AG09319 (cell line): ENCODE measurements at regions not wholly inside any gene's neighbourhood (a gene's known extent, or its start where the extent isn't known, plus 50 kb on each side); places are given as distances from the start of the nearest gene placed in this dataset.
"Not testable (repeated sequence)": the region's sequence is repeated elsewhere in the genome, so short reads cannot be mapped to it uniquely, and the experiment has no call there.

Experiments used
- DNase-seq: peaks from one replicate; pipeline ENCODE4 v3.0.0-alpha.2; 2010; ENCODE audit warnings: low read depth; ENCODE audit errors: extremely low read depth
- TF ChIP-seq, protein P1 (sequence below): IDR thresholded peaks from 2 replicates; pipeline ENCODE4 v1.5.1; 2011; ENCODE audit warnings: low read depth, mild to moderate bottlenecking, inconsistent platforms, low read length, moderate library complexity

DNA sequence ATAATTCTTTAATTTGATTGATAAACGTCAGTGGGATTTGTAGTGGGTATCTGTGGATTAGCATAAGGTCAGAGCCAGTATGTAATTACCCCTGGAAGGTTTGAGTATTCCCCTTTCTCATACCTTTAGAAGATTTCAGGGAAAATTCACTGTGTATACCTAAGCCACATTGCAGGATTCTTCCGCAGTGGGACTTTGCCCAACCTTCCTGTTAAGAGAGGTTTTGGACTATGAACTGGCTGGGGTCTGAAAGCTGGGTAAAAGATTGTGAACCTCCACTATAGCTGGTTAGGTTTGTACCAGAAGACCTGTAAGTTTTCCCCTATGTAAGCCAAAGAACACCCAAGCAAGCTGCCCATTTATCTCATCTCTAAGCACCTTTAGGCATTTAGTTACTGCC, 150.2 kb downstream of the TTC6 start:
- DNase-seq, result no peak
- TF ChIP-seq, protein P1, sequence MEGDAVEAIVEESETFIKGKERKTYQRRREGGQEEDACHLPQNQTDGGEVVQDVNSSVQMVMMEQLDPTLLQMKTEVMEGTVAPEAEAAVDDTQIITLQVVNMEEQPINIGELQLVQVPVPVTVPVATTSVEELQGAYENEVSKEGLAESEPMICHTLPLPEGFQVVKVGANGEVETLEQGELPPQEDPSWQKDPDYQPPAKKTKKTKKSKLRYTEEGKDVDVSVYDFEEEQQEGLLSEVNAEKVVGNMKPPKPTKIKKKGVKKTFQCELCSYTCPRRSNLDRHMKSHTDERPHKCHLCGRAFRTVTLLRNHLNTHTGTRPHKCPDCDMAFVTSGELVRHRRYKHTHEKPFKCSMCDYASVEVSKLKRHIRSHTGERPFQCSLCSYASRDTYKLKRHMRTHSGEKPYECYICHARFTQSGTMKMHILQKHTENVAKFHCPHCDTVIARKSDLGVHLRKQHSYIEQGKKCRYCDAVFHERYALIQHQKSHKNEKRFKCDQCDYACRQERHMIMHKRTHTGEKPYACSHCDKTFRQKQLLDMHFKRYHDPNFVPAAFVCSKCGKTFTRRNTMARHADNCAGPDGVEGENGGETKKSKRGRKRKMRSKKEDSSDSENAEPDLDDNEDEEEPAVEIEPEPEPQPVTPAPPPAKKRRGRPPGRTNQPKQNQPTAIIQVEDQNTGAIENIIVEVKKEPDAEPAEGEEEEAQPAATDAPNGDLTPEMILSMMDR, result no peak

DNA sequence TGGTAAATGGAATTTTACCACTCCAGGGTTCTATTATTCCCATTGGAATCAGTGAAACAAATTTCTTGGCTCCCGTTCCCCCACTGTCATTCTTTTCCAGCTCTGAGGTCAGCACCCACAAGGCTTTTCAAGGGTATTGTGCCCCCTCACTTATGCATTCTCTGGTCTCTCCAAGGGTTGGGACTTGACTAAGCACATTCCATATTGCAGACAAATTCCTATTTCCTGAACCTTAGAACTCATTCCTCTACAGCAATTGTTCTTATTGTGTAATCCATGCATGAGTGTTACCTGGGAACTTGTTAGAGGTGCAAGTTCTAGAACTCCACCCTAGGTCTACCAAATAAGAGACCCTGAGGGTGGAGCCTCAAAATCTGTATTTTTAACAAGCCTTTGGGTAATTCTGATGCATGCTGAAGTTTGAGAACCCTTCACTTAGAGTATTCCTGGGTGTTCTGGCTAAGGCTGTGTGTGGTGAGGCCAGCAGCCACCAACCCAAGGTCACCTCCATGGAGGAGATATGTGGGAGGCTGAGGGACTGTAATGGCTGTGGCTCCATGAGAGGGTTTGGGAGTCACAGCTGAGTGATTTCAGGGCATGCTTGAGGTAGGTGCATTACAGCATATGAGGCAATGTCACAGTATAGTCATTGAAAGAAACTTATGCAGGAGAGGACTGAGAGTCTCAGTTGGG, 150.9 kb downstream of the TTC6 start:
- TF ChIP-seq, protein P1, result no peak
- DNase-seq, result no peak

DNA sequence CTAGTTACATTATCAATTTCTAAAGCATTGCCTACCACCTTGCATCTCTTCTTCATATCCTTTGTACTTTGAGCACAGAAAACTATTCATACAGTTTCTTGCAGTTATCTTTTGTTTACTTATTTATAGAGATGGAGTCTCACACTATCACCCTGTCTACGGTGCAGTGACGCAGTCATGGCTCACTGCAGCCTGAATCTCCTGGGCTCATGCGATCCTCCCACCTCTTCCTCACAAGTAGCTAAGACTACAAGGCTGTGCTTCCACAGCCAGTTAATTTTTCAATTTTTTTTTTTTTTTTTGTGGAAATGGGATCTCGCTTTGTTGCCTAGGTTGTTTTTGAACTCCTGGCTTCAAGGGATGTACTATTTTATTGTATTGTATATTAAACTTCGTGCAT, 158.0 kb downstream of the TTC6 start:
- TF ChIP-seq, protein P1, result no peak

DNA sequence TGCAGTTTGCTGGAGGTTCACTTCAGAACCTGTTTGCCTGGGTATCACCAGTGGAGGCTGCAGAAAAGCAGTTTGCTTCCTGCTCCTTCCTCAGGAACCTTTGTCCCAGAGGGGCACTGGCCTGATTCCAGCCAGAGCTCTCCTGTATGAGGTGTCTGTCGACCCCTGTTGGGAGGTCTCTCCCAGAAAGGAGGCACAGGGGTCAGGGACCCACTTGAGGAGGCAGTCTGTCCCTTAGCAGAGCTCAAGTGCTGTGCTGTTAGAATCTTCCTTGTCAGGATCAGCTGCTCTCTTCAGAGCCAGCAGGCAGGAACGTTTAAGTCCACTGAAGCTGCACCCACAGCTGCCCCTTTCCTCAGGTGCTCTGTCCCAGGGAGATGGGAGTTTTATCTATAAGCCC, 164.8 kb downstream of the TTC6 start:
- DNase-seq, result not testable (repeated sequence)

More for the DNA sequence above, 158.0 kb downstream of the TTC6 start:
- DNase-seq, result no peak

DNA sequence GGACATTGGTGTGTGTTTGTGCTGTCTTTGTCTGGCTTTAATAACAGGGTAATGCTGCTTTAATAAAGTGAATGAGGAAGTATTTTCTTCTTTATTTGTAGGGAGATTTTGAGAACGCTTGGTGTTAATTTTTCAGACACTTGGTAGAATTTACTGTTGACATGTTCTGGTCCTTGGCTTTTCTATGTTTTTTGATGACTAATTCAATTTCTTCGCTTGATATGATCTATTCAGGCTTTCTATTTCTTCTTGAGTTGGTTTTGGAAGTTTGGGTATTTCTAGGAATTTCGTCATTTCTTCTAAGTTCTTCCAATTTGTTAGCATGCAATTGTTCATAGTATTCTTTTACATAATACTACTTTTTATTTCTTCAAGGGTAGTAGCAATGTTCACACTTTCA, 167.8 kb downstream of the TTC6 start:
- no peak for DNase-seq
- TF ChIP-seq, protein P1, result no peak

DNA sequence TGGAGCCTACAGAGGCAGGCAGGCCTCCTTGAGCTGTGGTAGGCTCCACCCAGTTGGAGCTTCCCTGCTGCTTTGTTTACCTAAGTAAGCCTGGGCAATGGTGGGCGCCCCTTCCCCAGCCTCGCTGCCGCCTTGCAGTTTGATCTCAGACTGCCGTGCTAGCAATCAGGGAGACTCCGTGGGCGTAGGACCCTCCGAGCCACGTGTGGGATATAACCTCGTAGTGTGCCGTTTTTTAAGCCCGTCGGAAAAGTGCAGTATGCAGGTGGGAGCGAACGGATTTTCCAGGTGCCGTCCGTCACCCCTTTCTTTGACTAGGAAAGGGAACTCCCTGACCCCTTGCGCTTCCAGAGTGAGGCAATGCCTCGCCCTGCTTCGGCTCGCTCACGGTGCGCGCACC, 176.9 kb downstream of the TTC6 start:
- not testable (repeated sequence) for DNase-seq

DNA sequence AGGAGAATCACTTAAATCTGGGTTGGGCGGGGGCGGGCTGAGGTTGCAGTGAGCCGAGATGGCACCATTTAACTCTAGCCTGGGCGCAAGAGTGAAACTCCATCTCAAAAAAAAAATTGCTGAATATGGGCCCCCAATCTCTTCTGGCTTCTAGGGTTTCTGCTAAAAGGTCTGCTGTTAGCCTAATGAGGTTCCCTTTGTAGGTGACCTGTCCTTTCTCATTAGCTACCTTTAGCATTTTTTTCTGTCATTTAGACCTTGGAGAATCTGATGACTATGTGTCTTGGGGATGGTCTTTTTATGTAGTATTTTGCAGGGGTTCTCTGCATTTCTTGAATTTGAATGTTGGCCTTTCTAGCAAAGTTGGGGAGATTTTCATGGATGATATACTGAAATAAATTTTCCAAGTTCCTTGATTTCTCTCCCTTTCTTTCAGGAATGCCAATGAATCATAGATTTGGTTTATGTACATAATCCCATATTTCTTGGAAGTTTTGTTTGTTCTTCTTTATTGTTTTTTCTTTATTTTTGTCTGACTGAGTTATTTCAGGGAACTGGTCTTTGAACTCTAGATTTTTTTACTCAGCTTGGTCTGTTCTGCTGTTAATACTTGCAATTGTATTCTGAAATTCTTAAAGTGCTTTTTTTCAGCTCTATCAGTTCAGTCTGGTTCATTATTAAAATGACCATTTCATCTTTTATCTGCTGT, 181.5 kb downstream of the TTC6 start:
- TF ChIP-seq, protein P1, result no peak
- DNase-seq, result no peak

DNA sequence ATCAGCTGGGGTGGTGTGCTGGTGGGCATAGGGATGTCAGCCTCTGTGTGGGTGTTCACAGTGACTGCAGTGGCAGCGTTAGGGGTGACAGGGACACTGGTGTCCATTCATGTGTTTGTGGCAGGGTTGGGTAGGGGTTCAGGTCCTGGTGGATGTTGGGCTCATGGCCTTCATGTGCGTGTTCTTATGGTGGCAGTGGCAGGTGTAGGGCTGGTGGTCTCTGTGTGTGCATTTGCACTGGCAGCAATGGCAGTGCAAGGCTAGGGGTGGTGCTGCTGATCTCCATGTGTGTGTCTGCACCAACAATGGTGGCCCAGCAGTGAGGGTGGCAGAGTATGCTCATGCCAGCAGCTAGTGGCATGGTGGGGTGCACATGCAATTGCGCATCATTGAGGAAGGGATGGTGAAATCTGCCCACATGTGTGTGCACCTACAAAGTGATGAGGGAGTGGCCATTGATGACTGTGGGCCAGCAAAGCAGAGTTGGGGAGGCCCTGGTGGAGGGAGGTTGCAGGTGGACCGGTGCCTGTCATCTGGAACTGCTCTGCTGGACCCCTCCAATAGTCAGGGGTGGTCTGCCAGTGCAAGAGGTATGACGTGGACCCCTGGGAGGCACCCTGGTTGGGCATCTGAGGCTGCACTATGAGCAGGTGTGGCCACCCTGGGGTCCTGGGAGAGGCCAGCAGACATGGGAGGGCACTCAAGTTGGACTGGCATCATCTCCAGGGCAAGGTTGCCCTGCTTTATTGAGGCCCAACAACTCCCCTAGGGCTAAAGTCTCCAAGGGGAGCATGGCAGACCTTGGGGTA, 182.9 kb downstream of the TTC6 start:
- TF ChIP-seq, protein P1, result no peak
- no peak for DNase-seq
